GM18861 (cell line): ENCODE measurements at regions not wholly inside any gene's neighbourhood (a gene's known extent, or its start where the extent isn't known, plus 50 kb on each side); places are given as distances from the start of the nearest gene placed in this dataset.

Experiments
- ATAC-seq: cut with Tn5 transposase; IDR thresholded peaks from one replicate; pipeline ENCODE4 v1.9.1; 2021; ENCODE audit not compliant: unreplicated experiment

DNA sequence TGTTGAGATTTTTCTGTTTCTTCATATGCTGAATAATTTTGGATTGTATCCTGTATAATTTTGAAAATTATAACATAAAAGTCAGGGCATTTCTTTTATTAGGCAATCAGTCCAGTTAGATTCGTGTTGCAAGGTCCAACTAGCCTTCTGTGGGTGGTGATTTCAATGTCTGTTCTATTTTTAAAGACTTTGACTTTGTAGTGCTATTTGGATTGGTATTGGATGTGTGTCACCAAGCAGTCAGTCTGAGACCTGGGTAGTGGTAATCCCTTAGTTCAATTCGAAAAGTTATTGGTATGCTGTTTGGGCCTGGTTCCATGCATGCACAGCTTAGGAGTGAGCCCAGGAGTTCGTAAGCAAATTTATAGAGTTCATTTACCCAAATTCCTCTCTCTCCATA lies 82.2 kb downstream of the EPDR1 start:
- ATAC-seq: no peak

DNA sequence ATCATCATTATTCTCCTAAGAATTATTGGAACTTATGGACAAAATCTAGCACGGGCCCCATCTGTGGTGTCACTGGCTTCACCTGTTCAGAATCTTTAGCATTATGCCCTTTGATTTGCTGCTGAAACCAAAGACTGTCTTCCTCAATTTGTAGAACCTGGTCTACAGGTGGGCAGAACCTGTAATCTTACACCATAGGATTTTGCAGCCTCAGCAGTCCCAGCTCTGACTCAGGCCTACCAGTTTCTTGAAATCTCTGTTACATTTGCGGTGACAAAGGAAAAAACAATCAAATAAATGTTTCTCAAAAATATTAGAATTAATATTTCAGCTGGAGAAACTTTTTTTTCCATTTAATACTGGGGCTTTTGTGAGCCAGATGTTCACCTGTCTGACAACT lies 86.1 kb downstream of the EPDR1 start:
- ATAC-seq: no peak

DNA sequence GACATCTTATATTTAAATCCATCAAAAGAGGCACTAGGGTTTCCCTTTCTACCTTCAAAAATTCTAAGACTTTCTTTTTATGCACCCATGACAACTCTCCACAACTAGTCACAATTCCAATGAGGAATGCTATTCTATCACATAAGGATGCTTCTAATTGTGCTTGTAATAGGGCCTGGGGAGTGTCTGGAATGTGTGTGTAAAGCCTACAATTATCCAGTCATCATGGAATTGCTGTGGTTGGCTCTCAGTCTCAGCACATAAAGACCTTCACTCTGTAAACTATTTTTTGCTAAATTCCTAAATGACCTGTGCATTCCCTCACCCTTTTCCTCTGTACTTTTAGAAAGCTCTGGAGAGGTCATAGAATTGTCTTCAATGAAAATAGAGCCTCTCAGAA lies 86.7 kb downstream of the EPDR1 start:
- no peak for ATAC-seq

DNA sequence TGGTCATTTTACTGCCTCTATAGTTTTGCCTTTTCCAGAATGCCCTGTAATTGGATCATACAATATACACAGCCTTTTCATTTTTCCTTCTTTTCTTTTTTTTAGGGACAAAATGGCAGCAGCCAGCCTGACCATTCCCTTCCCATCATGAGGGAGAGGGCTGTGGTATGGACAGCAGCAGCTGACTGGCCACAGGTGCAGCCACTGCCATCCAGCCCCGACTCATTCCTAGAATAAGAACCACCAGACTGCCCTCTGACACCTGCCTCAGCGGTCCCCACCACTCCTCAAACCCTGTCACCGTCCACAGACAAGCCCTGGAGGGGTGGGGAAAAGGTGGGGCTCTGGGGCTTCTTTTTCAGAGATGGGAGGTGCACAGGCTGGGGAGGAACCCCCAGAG lies 92.8 kb downstream of the EPDR1 start:
- ATAC-seq: no peak

DNA sequence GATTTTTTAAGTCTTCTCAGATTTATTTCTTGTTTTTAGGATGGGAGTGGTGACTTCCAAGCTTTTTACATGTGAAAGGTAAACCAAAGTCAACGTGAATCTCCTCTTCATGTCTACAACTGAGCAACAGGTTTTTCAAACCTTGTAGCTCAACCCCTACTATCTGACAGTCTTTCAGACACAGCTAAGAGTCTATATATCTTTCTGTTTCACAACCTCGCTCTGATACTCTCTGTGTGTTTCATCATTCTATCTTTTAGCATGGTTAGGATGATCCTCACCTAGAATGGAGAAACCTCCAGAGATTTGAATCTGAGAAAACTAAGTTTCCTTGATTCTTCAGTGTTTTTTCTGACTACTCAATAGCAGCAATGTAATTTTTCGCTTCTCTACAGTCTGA lies 96.1 kb downstream of the EPDR1 start:
- ATAC-seq: no peak

DNA sequence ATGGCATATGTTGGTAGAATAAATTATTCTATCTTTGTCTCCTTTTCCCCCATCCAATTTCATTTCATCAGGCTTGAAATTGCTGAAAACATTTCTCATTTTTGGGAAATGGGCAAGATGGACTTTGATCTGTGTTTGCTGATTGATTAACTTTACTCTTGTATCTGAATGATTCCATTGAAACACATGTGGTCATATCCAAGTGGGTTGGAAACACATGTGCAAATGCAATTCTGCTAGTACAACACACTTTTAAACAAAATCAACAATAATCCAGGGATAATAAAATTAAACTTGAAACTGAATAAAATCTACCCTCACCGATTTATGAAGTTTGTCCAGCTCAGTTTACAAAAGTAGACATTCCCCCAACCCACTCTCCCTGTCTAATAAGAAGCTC lies 96.9 kb downstream of the EPDR1 start:
- no peak for ATAC-seq

DNA sequence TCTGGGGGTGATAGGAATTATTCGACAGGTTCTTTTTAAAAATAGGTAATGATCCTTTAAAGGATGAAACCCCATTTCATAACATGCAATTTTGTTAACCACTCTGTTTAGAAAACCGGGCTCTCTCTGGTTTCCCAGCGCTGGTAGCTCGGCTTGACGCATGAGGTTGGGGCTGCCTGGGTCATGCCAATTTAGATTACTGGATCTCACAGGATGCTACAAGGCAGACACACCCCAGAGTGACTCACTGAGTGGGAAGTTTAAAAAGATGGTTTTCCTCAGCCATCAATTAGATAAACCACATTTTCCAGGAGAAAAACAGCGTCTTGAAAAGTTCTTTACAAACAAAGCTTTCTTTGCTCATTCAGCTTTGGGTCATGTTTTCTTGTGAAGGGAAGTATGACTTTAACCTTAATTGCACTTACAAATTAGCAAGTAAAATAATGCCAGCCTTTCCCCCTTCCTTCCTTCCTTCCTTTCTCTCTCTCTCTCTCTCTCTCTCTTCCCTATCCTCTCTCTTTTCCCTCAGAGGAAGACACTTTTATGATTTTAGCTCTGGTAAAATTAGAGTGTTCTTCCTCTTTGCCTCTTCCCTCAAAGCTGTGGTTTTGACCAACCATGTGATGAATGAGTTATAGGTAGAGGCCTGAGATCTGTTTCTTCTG lies 99.8 kb downstream of the EPDR1 start:
- no peak for ATAC-seq

DNA sequence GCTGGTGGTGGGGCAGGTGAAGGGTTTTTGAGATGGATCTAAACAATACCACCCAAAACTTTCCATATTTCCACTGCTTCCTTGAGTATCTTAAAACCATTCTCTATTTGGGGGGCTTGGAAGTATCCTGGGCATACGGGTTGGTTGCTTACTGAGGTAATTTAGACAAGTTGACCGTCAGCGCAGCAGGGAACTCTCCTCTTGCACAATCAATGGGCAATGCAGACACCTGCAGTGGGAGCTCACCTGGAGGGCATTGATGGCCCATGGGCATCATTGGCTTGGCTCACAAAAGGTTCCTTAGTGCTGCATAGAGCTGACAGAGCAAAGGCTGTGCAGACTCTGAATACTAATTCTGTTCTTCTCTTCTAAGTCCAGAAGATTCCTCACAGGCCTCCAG lies 101.5 kb downstream of the EPDR1 start:
- no peak for ATAC-seq

DNA sequence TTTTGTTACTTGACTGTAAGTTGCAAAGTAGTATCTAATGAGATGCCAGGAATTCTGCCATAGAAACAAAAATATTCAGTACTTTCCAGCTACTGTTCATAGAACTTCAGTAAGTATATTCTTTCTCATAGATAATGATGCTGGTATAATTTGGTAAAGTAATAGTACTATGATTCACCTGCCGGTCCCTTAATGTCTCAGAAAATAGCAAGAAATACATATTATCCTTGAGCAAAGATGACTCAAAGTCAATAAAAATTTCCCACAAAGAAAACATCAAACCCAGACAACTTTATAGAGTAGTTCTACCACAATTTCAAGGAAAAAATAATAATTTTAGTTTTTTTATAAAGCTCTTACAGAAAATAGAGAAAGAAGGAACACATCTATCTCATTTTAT lies 105.4 kb downstream of the EPDR1 start:
- ATAC-seq: no peak

DNA sequence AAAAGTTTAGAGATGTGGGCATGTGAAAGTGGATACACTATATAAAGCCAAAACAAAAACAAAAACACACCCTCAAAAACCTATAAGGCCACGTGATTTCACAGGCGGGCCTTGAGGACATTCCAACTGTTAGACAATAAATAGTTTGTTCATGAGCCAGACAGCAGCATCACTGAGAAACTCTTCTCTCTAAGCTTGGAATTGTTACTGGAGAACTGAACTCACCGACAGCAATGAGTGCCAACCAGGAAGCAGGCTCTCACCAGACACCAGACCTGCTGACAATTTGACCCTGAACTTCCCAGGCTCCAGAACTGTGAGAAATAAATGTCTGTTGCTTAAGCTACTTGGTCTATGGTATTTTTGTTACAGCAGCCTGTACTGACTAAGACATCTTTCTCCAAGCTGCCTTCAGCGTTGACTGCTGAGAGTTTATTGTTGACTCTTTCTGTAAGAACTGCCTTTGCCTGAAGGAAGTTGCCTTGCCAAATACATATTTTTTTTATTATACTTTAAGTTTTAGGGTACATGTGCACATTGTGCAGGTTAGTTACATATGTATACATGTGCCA lies 107.5 kb downstream of the EPDR1 start:
- no peak for ATAC-seq

DNA sequence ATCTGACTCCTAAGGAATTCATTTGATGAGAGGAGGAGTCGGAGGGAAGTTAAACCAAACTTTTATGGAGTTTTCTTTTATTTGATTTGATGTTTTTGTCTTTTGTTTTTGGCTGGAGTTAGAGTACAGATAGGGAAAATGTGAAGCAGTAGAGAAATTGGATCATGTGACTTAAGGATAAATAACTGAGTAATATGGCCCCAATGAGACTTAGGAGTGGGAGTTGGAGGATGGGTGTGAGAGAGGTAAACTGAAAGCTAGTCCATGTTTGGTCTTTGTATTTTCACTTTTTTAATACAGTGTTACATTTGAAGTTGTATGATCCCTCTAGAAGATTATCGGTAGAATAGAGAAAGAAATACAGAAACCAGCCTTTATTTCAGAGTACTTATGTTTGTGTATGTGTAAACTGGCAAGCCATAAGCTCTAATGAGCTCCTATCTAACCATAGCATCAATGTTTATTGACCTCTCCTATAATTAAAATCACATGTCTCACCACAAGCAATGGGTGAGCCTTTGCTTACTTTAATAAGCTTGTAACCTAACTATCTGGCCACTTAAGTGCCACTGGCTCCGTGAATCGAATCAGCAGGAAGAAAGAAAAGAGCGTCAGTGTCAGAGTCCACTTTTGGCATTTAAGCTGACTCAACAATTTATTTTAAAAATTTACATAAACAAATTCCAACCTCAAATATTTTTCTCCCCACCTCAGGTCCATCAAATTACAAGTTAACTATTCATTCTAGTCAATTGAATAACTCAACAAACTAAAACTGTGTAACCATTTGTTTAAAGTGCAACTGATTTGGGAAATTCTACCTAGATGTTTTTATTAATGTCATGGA lies 113.8 kb downstream of the EPDR1 start:
- no peak for ATAC-seq

DNA sequence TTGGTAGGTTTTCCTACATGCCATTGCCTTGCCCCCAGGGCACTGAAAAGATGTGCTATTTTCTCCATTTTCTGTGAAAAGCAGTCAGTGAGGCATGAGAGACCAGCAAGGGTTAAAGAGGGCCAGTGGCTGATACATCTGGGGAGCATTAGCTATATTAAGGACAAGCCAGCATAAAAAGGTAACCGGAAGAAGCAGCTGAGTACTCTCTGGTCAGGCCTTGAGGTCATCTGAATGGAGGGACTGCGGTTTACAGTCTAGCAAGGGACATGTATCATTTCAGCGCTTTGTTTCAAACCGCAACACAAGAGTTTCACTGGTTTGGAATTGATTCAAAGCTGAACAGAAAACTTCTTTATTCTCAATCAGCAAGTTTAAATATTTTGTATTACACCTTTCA lies 120.4 kb downstream of the EPDR1 start:
- no peak for ATAC-seq

DNA sequence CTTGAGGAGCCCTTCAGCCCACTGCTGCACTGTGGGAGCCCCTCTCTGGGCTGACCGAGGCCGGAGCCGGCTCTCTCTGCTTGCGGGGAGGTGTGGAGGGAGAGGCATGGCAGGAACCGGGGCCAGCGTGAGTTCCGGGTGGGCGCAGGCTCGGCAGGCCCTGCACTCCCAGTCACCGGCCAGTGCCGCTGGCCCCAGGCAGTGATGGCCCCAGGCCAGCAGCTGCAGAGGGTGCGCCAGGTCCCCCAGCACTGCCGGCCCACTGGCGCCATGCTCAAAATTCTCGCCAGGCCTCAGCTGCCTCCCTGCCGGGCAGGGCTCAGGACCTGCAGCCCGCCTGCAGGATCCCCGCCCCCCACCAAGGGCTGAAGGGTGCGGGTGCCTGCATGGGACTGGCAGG lies 128.4 kb upstream of the STARD3NL start:
- no peak for ATAC-seq

DNA sequence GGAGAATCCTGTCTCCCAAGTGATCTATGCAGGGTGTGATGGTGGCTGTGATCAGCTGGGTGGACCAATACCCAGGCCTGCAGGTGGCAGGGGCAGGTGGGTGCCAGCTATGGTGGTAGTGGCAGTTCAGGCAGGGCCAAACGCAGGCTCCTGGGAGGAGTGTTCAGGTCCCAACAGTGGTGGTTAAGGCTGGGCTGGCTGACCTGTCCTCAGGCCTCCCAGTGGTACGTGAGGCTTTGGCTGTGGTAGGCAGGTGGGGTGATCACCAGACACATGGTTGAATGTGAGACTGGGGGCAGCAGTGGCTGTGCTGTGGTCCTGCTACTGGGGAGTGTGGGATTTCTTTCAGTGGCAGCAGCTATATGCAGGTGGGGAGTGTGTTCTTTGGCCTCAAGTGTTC lies 126.7 kb upstream of the STARD3NL start:
- ATAC-seq: no peak

DNA sequence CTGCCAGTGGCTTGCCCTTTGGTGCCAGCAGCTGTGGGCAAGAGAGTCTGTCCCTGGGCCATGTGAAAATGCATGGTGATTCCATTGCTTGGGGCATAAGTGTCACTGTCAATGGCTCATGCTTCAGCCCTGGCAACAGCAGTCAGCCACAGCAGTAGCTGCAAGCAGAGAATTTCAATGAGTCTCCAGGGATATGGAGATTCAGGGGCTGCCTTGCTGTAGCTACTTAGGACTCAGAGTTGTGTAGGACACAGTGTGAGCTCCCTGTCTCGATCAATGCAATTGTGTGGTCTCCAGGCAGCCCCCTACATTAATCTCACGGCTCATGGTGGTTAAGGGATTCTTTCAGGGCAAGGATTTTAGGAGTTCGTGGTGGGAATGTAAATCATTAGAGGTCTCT lies 126.3 kb upstream of the STARD3NL start:
- ATAC-seq: no peak

DNA sequence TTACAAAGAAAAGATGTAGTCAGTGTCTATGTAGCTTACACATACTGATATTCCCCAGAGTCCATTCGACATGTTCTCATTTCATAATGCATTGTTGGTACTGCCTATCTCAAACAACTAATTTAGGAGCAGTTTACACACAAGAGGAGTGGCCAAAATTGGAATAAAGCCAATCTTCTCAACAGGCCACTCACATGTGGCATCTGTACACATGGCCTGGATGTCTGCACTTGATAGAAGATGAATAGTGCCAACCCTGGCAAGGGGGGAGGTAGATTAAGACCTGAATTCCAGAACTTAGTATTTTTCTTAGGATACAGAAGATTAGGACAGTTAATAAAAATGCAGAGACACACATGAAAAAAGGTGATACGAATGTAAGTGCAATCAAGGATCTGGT lies 125.3 kb upstream of the STARD3NL start:
- no peak for ATAC-seq

DNA sequence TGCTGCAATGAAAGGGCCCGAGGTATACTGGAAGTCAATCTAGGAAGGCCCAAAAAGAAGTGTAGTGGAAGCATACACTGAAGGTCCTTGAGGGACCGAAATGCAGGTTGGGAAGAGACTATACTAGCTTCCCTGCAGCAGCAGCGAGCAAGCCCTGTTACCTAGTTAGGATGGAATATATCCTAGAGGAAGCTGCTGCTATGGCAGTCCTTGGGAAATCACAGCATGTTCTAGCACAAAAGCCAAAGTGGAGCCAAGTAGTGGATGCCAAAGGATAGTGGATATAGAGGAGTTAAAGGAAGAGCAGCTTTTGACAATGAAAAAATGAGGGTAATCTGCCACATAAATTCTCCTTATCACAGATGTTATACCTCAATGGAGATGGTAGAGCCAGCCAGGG lies 123.8 kb upstream of the STARD3NL start:
- no peak for ATAC-seq

DNA sequence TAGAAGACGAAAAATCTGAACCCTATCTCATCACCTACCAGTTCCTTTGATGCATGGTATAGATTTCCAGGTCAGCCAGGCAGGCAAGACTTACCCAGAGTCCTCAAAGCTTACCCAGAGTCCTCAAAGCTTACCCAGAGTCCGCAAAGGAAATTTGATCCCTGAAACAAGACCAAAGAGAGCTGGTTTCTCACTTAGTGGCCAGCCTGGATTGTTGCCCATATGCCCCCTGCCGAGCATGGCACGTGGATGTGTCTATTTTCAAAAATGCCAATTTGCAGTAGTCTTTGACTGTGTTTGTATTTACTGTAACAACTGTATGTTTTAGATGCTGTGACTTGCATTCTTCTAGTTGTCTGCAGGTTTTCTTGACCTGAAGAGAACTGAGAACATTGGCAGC lies 120.2 kb upstream of the STARD3NL start:
- no peak for ATAC-seq

DNA sequence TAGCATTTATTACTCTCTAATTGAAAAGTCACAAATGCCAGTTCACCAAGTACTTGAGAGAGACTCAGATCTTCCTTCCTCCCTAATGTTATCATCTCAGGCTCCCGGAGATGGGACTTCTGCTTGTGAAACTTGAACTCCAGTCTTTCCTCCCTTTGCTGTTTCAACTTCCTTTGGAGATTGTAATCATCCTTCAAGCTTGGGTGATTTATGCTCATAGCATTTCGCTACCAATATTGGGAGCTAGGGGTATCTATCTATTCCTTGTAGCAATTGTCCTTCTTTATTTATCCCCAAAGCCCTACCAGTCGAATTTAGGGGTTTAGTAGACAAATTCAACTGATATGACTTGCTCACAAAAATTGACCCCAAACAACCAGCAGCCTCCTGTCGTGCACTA lies 117.9 kb upstream of the STARD3NL start:
- no peak for ATAC-seq

DNA sequence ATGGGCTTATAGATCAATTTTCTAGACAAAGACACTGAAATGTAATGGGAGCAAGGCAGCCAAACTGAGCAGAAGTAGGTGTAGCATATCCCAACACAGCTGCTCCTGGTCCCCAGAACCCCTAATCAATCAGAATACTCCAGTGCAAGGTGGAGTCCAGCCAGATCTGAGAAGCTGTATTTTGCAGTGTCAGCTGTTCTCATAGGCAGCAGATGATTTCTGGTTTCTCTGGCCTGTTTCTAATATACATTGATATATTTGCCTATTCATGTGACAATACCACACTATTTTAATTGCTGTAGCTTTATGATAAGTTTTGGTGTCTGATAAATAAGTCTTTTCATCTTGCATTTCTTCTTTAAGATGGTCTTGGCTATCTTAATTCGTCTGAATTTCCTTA lies 117.4 kb upstream of the STARD3NL start:
- no peak for ATAC-seq

DNA sequence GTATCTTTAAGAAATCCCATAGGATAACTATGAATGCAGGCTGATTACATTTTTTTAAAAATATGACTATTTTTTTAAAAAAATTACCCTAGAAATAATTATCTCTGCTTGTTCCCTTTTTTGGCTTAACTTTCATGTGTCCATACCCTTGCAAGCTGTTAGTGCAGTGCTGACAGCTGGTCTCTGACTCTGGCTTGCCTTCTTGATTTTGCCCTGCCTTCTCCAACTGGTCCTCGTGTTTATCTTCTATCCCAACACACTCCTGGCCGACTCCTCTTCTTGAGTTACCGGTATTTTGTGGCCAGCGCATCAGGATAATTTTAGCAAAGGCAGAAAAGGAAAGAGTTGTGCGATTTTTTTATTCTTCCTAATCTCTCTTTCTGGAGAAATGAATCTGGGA lies 111.7 kb upstream of the STARD3NL start:
- no peak for ATAC-seq

DNA sequence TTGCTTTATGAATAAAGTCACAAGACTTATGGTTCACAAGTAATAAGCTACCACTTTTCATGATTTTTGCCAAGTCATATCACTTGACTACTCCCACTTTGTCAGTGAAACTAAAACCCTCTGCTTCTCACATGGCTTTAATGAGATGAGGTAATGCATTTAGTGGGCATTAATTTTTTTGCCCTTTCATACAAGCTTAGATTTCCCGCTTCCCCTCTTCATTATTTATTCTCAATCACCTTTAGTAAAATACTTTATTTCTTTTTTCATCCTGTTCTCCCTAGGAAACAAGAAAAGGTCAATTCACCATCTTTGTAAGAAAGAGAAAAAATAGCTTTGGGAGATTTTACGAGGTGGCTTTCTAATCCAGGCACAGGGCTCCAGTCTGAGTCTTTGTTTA lies 109.6 kb upstream of the STARD3NL start:
- no peak for ATAC-seq
